Adrenal gland (tissue), 9 donors: ENCODE measurements at regions not wholly inside any gene's neighbourhood (a gene's known extent, or its start where the extent isn't known, plus 50 kb on each side); places are given as distances from the start of the nearest gene placed in this dataset.

Experiments used
- DNase-seq, 7 donors: peaks; one replicate each; pipeline ENCODE4 v3.0.0-alpha.2; 2019 to 2020
- H3K27ac ChIP-seq, 5 donors: fragments of 200-600 bp; sonication (generic) in 4 of 5; 1 replicate in 3 of 5; 2 replicates in 2 of 5; pipeline versions ENCODE4 v1.5.1 to v1.8.0; 2016 to 2020; ENCODE audit warnings: mild to moderate bottlenecking in 1 of 5
- H3K27me3 ChIP-seq: fragments of 200-600 bp; 2 replicates; pipeline ENCODE4 v1.8.0; 2021
- H3K36me3 ChIP-seq, 2 donors: fragments of 200-600 bp; replicated peaks in 1 of 2; 1 replicate in 1 of 2; 2 replicates in 1 of 2; pipeline versions ENCODE4 v1.5.1 to v1.8.0; 2018 to 2022
- H3K4me1 ChIP-seq, 2 donors: fragments of 200-600 bp; replicated peaks in 1 of 2; 1 replicate in 1 of 2; 2 replicates in 1 of 2; pipeline versions ENCODE4 v1.5.1 to v1.8.0; 2018 to 2021
- H3K4me3 ChIP-seq, 4 donors: fragments of 200-600 bp; sonication (generic) in 3 of 4; one replicate each; pipeline ENCODE4 v1.5.1; 2016 to 2018
- H3K9me3 ChIP-seq, 3 donors: fragments of 200-600 bp; sonication (generic) in 1 of 3; replicated peaks in 1 of 3; 1 replicate in 2 of 3; 2 replicates in 1 of 3; pipeline versions ENCODE4 v1.5.1 to v1.8.0; 2016 to 2021
- POLR2A ChIP-seq, 2 donors: fragments of 450-650 bp; IDR thresholded peaks; one replicate each; pipeline ENCODE4 v1.6.1; 2017; ENCODE audit warnings: antibody characterized with exemption in 2 of 2, mild to moderate bottlenecking in 2 of 2, moderate library complexity in 1 of 2
- WGBS, 4 donors: extraction: QIAGEN DNeasy Blood & Tissue Kit in 2 of 4; methylation state at CpG; one replicate each; pipeline versions ENCODE4 v1.1.5 to v1.1.7; 2013 to 2017; 5-methylcytosine and 5-hydroxymethylcytosine counted together
- intact Hi-C, 2 donors: fragments of 100-400 bp; cut with DNase I; formaldehyde crosslinking; loops; one replicate each; pipeline versions ENCODE4 v1.14.1 to v1.15.0; 2022 to 2023
- TF ChIP-seq, protein P1 (sequence below), 6 experiments: fragments of 450-650 bp in 4 of 6; fragments of 200-600 bp in 2 of 6; sonication (generic) in 1 of 6; IDR thresholded peaks; 1 replicate in 5 of 6; 2 replicates in 1 of 6; pipeline versions ENCODE4 v1.5.1 to v1.8.0; 2016 to 2021; ENCODE audit warnings: antibody characterized with exemption in 6 of 6, mild to moderate bottlenecking in 2 of 6, moderate library complexity in 1 of 6
- donor health status: healthy with polysubstance abuse.
- donor health status: Bipolar disorder and iron deficiency.
- donor health status: DM: yes; HTN: yes; CAD: no.
- donor health status: DM: no; HTN: no; CAD: no.
- donor health status: DM: no; HTN: no; CAD: no.

- intact Hi-C loops, result no loop called here
- Histone ChIP-seq H3K4me1 (no peaks in the 10 kb centered on the region), H3K27ac (no peak overlapping the region), H3K27me3 (no peaks in the 10 kb centered on the region), H3K9me3 (no peaks in the 10 kb centered on the region), H3K4me3 (no peak overlapping the region), H3K36me3 (no peaks in the 10 kb centered on the region)
- no peak for TF ChIP-seq POLR2A (IDR thresholded peaks at IDR 0.05)
- TF ChIP-seq, protein P1, sequence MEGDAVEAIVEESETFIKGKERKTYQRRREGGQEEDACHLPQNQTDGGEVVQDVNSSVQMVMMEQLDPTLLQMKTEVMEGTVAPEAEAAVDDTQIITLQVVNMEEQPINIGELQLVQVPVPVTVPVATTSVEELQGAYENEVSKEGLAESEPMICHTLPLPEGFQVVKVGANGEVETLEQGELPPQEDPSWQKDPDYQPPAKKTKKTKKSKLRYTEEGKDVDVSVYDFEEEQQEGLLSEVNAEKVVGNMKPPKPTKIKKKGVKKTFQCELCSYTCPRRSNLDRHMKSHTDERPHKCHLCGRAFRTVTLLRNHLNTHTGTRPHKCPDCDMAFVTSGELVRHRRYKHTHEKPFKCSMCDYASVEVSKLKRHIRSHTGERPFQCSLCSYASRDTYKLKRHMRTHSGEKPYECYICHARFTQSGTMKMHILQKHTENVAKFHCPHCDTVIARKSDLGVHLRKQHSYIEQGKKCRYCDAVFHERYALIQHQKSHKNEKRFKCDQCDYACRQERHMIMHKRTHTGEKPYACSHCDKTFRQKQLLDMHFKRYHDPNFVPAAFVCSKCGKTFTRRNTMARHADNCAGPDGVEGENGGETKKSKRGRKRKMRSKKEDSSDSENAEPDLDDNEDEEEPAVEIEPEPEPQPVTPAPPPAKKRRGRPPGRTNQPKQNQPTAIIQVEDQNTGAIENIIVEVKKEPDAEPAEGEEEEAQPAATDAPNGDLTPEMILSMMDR (IDR thresholded peaks at IDR 0.05), result no peak
- DNase-seq, result no peak
- WGBS, 4 donors, result 36 to 52% (median 45%) methylated on average over 1 of the region's 1 CpG
Measured at GRCh38 chr5:92106808-92107207, 723.7 kb upstream of the ARRDC3 start.

DNA sequence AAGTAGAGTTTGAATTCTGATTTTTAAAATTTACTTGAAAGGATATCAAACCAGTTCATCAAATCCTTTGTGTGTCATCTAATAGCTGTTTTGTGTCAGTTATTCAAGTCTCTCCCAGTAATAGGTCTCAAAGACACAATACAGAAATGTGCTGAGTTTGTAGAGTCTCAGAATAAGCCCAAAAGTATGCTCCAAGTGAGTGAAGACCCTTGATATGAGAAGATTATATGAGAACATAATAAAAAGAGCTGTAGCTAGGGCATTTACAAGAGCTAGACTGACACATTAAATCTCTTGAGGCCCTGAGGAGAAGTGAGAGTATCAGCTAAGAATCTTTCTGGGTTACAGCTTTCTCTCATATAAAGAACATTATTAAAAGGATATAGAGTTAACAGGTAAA lies 721.0 kb upstream of the ARRDC3 start:
- H3K4me3 ChIP-seq, result no peak overlapping the region
- intact Hi-C loops, result no loop called here
- TF ChIP-seq, protein P1 (IDR thresholded peaks at IDR 0.05), result no peak
- TF ChIP-seq POLR2A (IDR thresholded peaks at IDR 0.05), result no peak

GRCh38 chr5:92102313-92102712 lies 719.2 kb upstream of the ARRDC3 start:
- no peaks in the 10 kb centered on the region for H3K27me3 ChIP-seq
- no peak overlapping the region for H3K27ac ChIP-seq

More for the DNA sequence above, 721.0 kb upstream of the ARRDC3 start:
- Histone ChIP-seq H3K27ac (no peak overlapping the region), H3K4me1 (no peaks in the 10 kb centered on the region), H3K9me3 (no peaks in the 10 kb centered on the region), H3K36me3 (no peaks in the 10 kb centered on the region), H3K27me3 (no peaks in the 10 kb centered on the region)
- no peak for DNase-seq

GRCh38 chr5:92092239-92092638 lies 709.1 kb upstream of the ARRDC3 start:
- 19 to 57% (median 37%) methylated on average over 1 of the region's 1 CpG for WGBS, 4 donors
- H3K4me3 ChIP-seq, result no peak overlapping the region
- TF ChIP-seq, protein P1 (IDR thresholded peaks at IDR 0.05), result no peak
- no peak for TF ChIP-seq POLR2A (IDR thresholded peaks at IDR 0.05)
- H3K9me3 ChIP-seq, result no peaks in the 10 kb centered on the region
- H3K27ac ChIP-seq, result no peak overlapping the region
- intact Hi-C loops, result no loop called here
- no peaks in the 10 kb centered on the region for H3K4me1 ChIP-seq
- no peaks in the 10 kb centered on the region for H3K36me3 ChIP-seq
- no peaks in the 10 kb centered on the region for H3K27me3 ChIP-seq
- no peak for DNase-seq

More at GRCh38 chr5:92102313-92102712, 719.2 kb upstream of the ARRDC3 start:
- Histone ChIP-seq H3K9me3 (no peaks in the 10 kb centered on the region), H3K4me3 (no peak overlapping the region), H3K36me3 (no peaks in the 10 kb centered on the region), H3K4me1 (no peaks in the 10 kb centered on the region)
- TF ChIP-seq POLR2A (IDR thresholded peaks at IDR 0.05), result no peak
- TF ChIP-seq, protein P1 (IDR thresholded peaks at IDR 0.05), result no peak
- intact Hi-C loops, result no loop called here
- no peak for DNase-seq
- 75 to 83% (median 78%) methylated on average over 3 of the region's 3 CpGs for WGBS, 4 donors
